Lower leg skin (tissue), 4 donors: ENCODE measurements at regions not wholly inside any gene's neighbourhood (a gene's known extent, or its start where the extent isn't known, plus 50 kb on each side); places are given as distances from the start of the nearest gene placed in this dataset.
"Not testable (repeated sequence)": the region's sequence is repeated elsewhere in the genome, so short reads cannot be mapped to it uniquely, and the experiment has no call there.

Experiments used
- DNase-seq, 2 donors: peaks; one replicate each; pipeline ENCODE4 v3.0.0-alpha.2; 2019; ENCODE audit warnings: low spot score in 2 of 2
- H3K4me3 ChIP-seq: fragments of 200-600 bp; sonication (generic); 2 replicates; pipeline ENCODE4 v1.5.1; 2017; ENCODE audit warnings: mild to moderate bottlenecking, low read depth; ENCODE audit not compliant: poor library complexity, severe bottlenecking
- POLR2A ChIP-seq, 2 donors: fragments of 450-650 bp; IDR thresholded peaks; one replicate each; pipeline ENCODE4 v1.6.1; 2016 to 2017; ENCODE audit warnings: antibody characterized with exemption in 2 of 2, mild to moderate bottlenecking in 1 of 2, moderate library complexity in 1 of 2
- WGBS, 2 donors: methylation state at CpG; one replicate each; pipeline ENCODE4 v1.1.5; 2018; 5-methylcytosine and 5-hydroxymethylcytosine counted together
- intact Hi-C: fragments of 100-400 bp; cut with DNase I; formaldehyde crosslinking; loops from one replicate; pipeline ENCODE4 v1.15.0; 2023; ENCODE audit warnings: low total_unique reads
- TF ChIP-seq, protein P1 (sequence below), 3 donors: fragments of 450-650 bp; IDR thresholded peaks; one replicate each; pipeline ENCODE4 v1.5.1; 2016; ENCODE audit warnings: antibody characterized with exemption in 3 of 3, mild to moderate bottlenecking in 3 of 3, moderate library complexity in 2 of 3

DNA sequence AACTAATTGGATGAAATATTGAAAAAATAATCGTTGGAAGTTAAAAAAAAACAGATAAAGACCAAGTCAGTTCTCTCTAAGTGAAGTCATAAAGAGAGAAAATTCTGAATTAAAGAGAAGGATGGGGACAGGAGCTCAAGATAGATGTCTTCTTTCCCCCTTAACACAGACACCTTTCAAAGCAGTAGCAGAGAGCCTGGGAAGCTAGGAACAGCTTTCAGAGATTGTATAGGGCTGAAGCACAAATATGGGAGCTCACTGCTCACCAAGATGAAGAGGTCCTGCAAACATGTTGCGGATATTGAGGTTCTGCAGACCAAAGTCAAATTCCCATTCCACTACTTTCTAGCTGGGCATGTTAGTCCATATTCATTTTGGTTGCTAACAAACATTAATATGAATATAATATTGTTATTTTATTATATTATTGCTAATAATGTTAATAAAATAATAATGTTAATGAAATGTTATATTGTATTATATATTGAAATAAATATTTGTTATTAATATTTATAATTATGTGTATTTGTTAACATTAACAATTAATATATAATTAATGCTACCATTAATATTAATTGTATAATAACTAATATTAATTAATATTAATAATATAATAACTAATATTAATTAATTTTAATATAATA, 319.1 kb downstream of the OXSM start:
- DNase-seq: no peak
- WGBS, 2 donors: 64 to 71% methylated on average over 2 of the region's 2 CpGs
- intact Hi-C loops: no loop called here
- H3K4me3 ChIP-seq: no peak overlapping the region
- TF ChIP-seq, protein P1, sequence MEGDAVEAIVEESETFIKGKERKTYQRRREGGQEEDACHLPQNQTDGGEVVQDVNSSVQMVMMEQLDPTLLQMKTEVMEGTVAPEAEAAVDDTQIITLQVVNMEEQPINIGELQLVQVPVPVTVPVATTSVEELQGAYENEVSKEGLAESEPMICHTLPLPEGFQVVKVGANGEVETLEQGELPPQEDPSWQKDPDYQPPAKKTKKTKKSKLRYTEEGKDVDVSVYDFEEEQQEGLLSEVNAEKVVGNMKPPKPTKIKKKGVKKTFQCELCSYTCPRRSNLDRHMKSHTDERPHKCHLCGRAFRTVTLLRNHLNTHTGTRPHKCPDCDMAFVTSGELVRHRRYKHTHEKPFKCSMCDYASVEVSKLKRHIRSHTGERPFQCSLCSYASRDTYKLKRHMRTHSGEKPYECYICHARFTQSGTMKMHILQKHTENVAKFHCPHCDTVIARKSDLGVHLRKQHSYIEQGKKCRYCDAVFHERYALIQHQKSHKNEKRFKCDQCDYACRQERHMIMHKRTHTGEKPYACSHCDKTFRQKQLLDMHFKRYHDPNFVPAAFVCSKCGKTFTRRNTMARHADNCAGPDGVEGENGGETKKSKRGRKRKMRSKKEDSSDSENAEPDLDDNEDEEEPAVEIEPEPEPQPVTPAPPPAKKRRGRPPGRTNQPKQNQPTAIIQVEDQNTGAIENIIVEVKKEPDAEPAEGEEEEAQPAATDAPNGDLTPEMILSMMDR (IDR thresholded peaks at IDR 0.05): no peak
- no peak for TF ChIP-seq POLR2A (IDR thresholded peaks at IDR 0.05)

DNA sequence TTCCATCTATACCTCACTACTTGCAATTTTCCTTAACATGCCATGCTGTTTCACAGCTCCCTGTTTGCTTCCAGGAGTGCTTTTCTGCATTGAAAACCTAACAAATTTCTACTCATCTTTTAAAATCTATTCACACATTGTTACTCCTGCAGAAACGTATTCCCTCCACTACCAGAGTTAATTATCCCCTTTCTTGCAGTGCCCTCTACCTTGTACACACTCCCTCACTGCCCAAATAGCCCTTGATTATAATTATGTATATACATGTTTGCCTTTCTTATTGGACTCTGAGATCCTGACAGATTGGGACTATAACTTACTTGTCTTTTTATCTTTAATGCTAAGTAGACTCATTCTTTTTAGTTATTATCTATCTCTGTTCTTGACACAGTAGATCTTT, 325.0 kb downstream of the OXSM start:
- intact Hi-C loops: no loop called here
- H3K4me3 ChIP-seq: no peak overlapping the region
- TF ChIP-seq POLR2A (IDR thresholded peaks at IDR 0.05): no peak
- TF ChIP-seq, protein P1 (IDR thresholded peaks at IDR 0.05): no peak
- 67% methylated on average over 1 of the region's 1 CpG for WGBS, 2 donors
- DNase-seq: no peak

DNA sequence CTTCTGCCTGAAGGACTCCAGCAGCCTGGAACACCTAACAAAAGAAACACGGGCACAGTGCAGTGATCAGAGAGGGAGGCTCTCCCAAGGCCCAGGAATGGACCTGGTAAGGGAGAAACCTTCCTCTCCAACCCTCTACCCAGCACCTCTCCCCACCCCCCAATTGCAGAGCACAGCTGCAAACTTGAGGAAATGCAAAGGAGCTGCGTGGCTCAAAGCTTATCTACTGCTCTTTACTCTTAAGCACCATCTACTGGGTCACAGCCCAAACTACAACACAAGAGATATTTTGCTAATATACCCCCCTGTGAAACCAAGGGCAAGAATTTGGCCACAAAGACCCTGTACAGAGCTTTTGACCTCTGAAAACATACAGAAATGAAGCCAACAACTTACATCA, 328.3 kb downstream of the OXSM start:
- DNase-seq: no peak
- TF ChIP-seq, protein P1 (IDR thresholded peaks at IDR 0.05): no peak
- no peak overlapping the region for H3K4me3 ChIP-seq
- intact Hi-C loops: no loop called here
- 38 to 52% methylated on average over 2 of the region's 2 CpGs for WGBS, 2 donors

DNA sequence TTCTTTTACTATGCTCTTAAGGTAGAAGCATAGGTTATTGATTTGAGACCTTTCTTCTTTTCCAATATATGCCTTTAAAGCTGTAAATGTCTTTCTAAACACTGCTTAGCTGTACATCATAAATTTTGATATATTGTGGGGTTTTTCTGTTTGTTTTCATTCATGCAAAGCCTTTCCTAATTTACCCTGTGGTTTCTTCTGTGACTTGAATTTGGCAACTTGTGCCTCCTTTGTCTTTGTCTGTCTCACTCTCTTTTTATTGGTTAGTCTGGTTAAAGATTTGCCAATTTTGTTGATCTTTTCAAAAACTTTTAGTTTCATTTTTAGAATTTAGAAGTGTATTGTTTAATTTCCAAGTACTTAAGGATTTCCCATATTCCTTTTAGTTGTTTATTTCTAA, 343.1 kb downstream of the OXSM start:
- TF ChIP-seq, protein P1 (IDR thresholded peaks at IDR 0.05): no peak
- TF ChIP-seq POLR2A (IDR thresholded peaks at IDR 0.05): no peak
- DNase-seq: no peak
- intact Hi-C loops: no loop called here
- no peak overlapping the region for H3K4me3 ChIP-seq

DNA sequence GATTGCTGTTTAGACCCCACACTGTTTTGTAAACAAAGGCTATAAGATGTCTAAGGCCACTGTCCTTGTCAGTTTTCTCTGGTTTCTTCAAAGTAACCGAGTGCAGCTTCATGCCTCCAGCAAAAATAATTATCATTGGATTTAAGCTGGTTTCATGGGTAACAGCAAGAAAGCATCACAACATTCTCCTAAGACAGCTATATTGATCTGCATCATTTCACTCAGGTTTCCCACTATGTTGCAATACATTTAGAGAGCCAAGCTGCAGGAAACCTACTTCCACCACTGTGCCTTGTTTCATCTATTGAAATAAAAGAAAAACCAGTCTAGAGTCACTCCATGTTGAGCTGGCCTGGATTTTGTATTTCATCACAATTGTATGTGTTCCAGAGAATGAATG, 351.4 kb downstream of the OXSM start:
- intact Hi-C loops: no loop called here
- WGBS, 2 donors: 44 to 59% methylated on average over 1 of the region's 1 CpG
- no peak overlapping the region for H3K4me3 ChIP-seq
- DNase-seq: no peak
- TF ChIP-seq POLR2A (IDR thresholded peaks at IDR 0.05): no peak
- TF ChIP-seq, protein P1 (IDR thresholded peaks at IDR 0.05): no peak

DNA sequence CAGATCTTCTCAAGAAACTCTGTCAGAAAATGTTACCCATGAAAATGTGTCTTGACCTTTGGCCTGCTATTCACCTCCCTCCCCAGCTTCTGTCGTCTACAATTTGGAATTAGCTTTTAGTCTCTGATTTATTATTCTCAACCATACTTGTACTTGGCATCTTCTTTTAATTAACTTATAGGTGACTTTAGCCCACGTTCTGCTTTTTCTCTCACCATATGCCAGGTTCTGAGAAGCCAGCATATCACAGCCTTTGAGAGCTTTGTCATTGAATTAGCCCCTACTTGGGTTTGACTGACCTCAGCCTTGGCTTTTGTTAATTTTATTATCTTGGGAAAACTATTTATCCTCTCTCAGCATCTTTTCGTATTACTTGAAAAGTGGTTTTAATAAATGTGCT, 355.9 kb downstream of the OXSM start:
- WGBS, 2 donors: 45 to 57% methylated on average over 3 of the region's 3 CpGs
- H3K4me3 ChIP-seq: no peak overlapping the region
- intact Hi-C loops: no loop called here
- DNase-seq: no peak
- TF ChIP-seq, protein P1 (IDR thresholded peaks at IDR 0.05): no peak
- no peak for TF ChIP-seq POLR2A (IDR thresholded peaks at IDR 0.05)

DNA sequence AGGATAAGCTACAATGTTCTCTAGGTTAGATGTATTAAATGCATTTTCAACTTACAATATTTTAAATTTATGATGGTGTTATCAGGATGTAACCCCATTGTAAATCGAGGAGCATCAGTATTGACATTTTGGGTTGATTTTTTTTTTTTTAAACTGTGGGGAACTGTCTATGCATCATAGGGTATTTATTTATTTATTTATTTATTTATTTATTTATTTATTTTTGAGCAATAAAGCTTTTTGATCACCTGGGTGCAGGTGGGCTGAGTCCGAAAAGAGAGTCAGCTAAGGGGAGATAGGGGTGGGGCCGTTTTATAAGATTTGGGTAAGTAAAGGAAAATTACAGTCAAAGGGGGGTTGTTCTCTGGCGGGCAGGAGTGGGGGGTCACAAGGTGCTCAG, 367.5 kb downstream of the OXSM start:
- intact Hi-C loops, H3K4me3 ChIP-seq, DNase-seq: not testable (repeated sequence)
- WGBS, 2 donors: 88 to 89% methylated on average over 4 of the region's 4 CpGs
